Right atrium auricular region (tissue), 2 donors: ENCODE measurements at regions not wholly inside any gene's neighbourhood (a gene's known extent, or its start where the extent isn't known, plus 50 kb on each side); places are given as distances from the start of the nearest gene placed in this dataset.
"Not testable (repeated sequence)": the region's sequence is repeated elsewhere in the genome, so short reads cannot be mapped to it uniquely, and the experiment has no call there.

Experiments used
- DNase-seq: peaks from one replicate; pipeline ENCODE4 v3.0.0-alpha.2; 2019; ENCODE audit warnings: low spot score
- H3K27ac ChIP-seq, 2 donors: fragments of 200-600 bp; sonication (generic); 1 replicate in 1 of 2; 2 replicates in 1 of 2; pipeline ENCODE4 v1.5.1; 2016 to 2019
- H3K27me3 ChIP-seq, 2 donors: fragments of 200-600 bp; sonication (generic); one replicate each; pipeline versions ENCODE4 v1.5.1 to v1.6.0; 2017 to 2019
- H3K36me3 ChIP-seq: fragments of 200-600 bp; sonication (generic); one replicate; pipeline ENCODE4 v1.5.1; 2016
- H3K4me1 ChIP-seq, 2 donors: fragments of 200-600 bp; sonication (generic); one replicate each; pipeline versions ENCODE4 v1.5.1 to v1.6.0; 2017 to 2019
- H3K4me3 ChIP-seq, 2 donors: fragments of 200-600 bp; sonication (generic); 1 replicate in 1 of 2; 2 replicates in 1 of 2; pipeline ENCODE4 v1.5.1; 2017 to 2019; ENCODE audit warnings: mild to moderate bottlenecking in 1 of 2, moderate library complexity in 1 of 2
- H3K9me3 ChIP-seq, 2 donors: fragments of 200-600 bp; sonication (generic); one replicate each; pipeline ENCODE4 v1.5.1; 2019
- TF ChIP-seq, protein P1 (sequence below), 2 donors: fragments of 200-600 bp; sonication (generic); IDR thresholded peaks; one replicate each; pipeline ENCODE4 v1.5.1; 2019; ENCODE audit warnings: antibody characterized with exemption in 2 of 2

DNA sequence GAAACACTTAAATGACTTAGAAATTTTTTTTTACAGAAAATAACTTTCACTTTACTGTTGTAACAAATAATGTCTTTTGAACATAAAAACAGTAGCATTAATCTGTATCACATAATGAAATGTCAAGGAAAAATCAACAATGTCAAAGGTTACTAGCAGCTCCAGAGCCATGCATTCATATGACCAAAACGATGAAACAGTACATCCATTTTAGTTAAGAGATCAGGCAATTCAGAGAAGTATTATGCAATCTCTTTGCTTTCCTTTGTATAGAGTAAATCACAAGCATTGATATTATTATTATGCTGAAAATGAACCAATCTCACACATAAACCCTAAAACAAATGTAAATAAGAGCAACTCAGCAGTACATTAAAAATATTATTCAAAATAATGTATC lies 748.9 kb downstream of the PLA2G4A start:
- no peaks in the 10 kb centered on the region for H3K27me3 ChIP-seq
- TF ChIP-seq, protein P1, sequence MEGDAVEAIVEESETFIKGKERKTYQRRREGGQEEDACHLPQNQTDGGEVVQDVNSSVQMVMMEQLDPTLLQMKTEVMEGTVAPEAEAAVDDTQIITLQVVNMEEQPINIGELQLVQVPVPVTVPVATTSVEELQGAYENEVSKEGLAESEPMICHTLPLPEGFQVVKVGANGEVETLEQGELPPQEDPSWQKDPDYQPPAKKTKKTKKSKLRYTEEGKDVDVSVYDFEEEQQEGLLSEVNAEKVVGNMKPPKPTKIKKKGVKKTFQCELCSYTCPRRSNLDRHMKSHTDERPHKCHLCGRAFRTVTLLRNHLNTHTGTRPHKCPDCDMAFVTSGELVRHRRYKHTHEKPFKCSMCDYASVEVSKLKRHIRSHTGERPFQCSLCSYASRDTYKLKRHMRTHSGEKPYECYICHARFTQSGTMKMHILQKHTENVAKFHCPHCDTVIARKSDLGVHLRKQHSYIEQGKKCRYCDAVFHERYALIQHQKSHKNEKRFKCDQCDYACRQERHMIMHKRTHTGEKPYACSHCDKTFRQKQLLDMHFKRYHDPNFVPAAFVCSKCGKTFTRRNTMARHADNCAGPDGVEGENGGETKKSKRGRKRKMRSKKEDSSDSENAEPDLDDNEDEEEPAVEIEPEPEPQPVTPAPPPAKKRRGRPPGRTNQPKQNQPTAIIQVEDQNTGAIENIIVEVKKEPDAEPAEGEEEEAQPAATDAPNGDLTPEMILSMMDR (IDR thresholded peaks at IDR 0.05), result no peak
- no peaks in the 10 kb centered on the region for H3K36me3 ChIP-seq
- no peaks in the 10 kb centered on the region for H3K9me3 ChIP-seq
- no peak overlapping the region for H3K27ac ChIP-seq
- no peak overlapping the region for H3K4me3 ChIP-seq
- no peaks in the 10 kb centered on the region for H3K4me1 ChIP-seq
- no peak for DNase-seq

DNA sequence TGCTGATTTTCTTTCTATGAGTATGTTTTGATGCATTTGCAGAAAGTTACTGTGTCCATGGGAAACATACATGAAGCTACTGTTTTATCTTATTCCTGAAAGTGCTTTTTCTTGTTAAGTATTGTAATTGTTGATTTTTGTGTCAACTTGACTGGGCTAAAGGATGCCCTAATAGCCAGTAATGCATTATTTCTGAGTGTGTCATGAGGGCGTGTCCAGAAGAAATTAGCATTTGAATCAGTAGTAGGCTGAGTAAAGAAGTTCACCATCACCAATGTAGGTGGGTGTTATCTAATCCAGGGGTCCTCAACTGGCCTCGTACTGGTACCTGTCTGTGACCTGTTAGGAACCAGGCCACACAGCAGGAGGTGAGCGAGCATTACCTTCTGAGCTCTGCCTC lies 760.2 kb downstream of the PLA2G4A start:
- Histone ChIP-seq H3K4me1 (no peaks in the 10 kb centered on the region), H3K27ac (no peak overlapping the region), H3K27me3 (no peaks in the 10 kb centered on the region), H3K4me3 (no peak overlapping the region), H3K36me3 (no peaks in the 10 kb centered on the region), H3K9me3 (no peaks in the 10 kb centered on the region)
- TF ChIP-seq, protein P1 (IDR thresholded peaks at IDR 0.05), result no peak
- no peak for DNase-seq

DNA sequence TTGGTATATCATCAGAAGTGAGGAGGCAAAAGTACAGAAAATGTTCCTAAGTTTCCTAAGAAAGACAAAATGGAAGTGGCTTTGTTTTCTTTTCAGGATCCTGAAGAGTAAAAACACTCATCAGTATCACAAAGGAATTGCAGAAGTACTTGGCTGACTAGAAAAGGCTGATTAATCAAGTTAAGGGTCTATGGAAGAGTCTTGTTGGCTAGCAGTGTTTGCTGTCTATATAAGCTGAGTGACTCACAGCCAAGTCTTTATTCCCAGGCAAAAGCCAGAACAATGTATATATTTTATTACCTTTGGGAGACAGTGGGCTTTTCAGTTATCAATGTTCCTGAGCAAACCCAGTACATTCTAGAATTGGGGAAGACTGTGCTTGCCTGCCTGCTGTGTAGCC lies 777.0 kb downstream of the PLA2G4A start:
- Histone ChIP-seq H3K27ac (no peak overlapping the region), H3K4me3 (no peak overlapping the region), H3K4me1 (no peaks in the 10 kb centered on the region), H3K27me3 (no peaks in the 10 kb centered on the region), H3K9me3 (peaks cover 0 to 7% of the 10 kb centered on the region in 2 donors), H3K36me3 (no peaks in the 10 kb centered on the region)
- TF ChIP-seq, protein P1 (IDR thresholded peaks at IDR 0.05), result no peak
- DNase-seq, result no peak

DNA sequence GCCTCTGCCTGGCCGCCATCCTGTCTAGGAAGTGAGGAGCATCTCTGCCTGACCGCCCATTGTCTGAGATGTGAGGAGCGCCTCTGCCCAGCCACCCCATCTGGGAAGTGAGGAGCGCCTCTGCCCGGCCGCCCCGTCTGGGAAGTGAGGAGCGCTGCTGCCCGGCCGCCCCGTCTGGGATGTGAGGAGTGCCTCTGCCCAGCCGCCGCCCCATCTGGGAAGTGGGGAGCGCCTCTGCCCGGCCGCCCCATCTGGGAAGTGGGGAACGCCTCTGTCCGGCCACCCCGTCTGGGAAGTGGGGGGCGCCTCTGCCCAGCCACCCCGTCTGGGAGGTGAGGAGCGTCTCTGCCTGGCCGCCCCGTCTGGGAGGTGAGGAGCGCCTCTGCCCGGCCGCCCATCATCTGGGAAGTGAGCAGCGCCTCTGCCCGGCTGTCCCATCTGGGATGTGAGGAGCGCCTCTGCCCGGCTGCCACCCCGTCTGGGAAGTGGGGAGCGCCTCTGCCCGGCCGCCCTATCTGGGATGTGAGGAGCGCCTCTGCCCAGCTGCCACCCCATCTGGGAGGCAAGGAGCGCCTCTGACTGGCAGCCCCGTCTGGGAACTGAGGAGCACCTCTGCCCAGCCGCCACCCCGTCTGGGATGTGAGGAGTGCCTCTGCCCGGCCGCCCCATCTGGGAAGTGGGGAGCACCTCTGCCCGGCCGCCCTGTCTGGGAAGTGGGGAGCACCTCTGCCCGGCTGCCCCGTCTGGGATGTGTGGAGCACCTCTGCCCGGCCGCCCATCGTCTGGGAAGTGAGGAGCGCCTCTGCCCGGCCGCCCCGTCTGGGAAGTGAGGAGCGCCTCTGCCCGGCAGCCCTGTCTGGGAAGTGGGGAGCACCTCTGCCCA lies 787.3 kb downstream of the PLA2G4A start:
- not testable (repeated sequence) for H3K4me1 ChIP-seq, H3K36me3 ChIP-seq, H3K27ac ChIP-seq, H3K27me3 ChIP-seq, H3K4me3 ChIP-seq, H3K9me3 ChIP-seq, DNase-seq

DNA sequence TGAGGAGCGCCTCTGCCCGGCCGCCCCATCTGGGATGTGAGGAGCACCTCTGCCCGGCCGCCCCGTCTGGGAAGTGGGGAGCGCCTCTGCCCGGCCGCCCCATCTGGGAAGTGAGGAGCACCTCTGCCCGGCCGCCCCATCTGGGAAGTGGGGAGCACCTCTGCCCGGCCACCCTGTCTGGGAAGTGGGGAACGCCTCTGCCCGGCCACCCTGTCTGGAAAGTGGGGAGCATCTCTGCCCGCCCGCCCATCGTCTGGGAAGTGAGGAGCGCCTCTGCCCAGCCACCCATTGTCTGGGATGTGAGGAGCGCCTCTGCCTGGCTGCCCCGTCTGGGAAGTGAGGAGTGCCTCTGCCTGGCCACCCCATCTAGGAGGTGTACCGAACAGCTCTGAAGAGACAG lies 788.1 kb downstream of the PLA2G4A start:
- not testable (repeated sequence) for H3K9me3 ChIP-seq, H3K27ac ChIP-seq, H3K4me3 ChIP-seq, H3K36me3 ChIP-seq, DNase-seq, H3K4me1 ChIP-seq, H3K27me3 ChIP-seq

DNA sequence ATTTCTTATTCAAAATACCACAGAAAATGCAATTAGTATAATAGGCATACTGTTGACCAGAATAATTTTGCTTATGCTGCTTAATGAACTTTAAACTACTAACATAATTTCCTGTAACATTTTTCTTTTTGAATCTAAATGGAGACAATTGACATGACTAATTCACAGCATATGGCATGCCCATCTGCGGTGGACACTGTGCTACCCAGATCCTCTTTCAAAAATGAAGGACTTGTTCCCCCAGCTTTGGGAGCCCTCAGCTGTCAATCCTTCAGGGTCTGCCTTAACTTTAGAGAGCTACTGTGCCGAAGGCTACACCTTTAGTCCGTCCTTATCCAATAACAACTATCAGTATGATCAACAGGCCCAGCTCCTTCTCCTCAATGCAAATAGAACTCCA lies 789.0 kb downstream of the PLA2G4A start:
- Histone ChIP-seq H3K36me3 (no peaks in the 10 kb centered on the region), H3K27me3 (no peaks in the 10 kb centered on the region), H3K27ac (no peak overlapping the region), H3K9me3 (no peaks in the 10 kb centered on the region), H3K4me1 (no peaks in the 10 kb centered on the region), H3K4me3 (no peak overlapping the region)
- DNase-seq, result no peak
- TF ChIP-seq, protein P1 (IDR thresholded peaks at IDR 0.05), result no peak

DNA sequence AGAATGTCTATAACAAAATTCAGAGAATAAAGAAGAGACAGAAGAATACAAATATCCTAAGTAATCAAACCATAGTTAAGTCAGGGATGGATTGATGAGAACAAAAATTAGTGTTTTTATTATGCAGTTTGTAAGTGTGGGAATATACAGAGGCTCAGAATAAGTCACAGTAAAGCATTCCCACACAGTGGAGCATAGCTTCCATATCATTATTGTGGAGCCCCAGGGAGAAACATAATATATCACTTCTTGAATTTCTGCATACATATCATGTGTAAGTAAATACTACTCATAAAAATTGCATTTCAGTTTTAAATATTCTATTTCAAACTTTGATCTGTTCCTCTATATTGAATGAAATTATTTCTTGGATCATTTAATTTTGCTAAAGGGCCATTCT lies 790.4 kb downstream of the PLA2G4A start:
- no peak for DNase-seq
- no peaks in the 10 kb centered on the region for H3K27me3 ChIP-seq
- no peaks in the 10 kb centered on the region for H3K9me3 ChIP-seq
- H3K27ac ChIP-seq, result no peak overlapping the region
- no peaks in the 10 kb centered on the region for H3K4me1 ChIP-seq
- no peaks in the 10 kb centered on the region for H3K36me3 ChIP-seq
- no peak overlapping the region for H3K4me3 ChIP-seq
- TF ChIP-seq, protein P1 (IDR thresholded peaks at IDR 0.05), result no peak
